Endothelial cell of umbilical vein (primary cell): ENCODE measurements at regions not wholly inside any gene's neighbourhood (a gene's known extent, or its start where the extent isn't known, plus 50 kb on each side); places are given as distances from the start of the nearest gene placed in this dataset.

Experiments used
- CTCF ChIP-seq, 2 donors: IDR thresholded peaks; 1 replicate in 1 of 2; 2 replicates in 1 of 2; pipeline ENCODE4 v1.5.1; 2011; ENCODE audit warnings: low read length in 2 of 2, mild to moderate bottlenecking in 2 of 2, moderate library complexity in 2 of 2, control low read depth in 1 of 2, inconsistent platforms in 1 of 2, low read depth in 1 of 2; ENCODE audit not compliant: insufficient read depth in 1 of 2; ENCODE audit errors: extremely low read depth in 1 of 2
- JUN ChIP-seq: IDR thresholded peaks from 2 replicates; pipeline ENCODE4 v1.6.1; 2011; ENCODE audit warnings: borderline replicate concordance, low read depth; ENCODE audit not compliant: insufficient read length, insufficient read depth
- MAX ChIP-seq: IDR thresholded peaks from 2 replicates; pipeline ENCODE4 v1.6.1; 2011; ENCODE audit not compliant: insufficient read depth, insufficient read length

GRCh38 chr2:35204323-35204722 is 1151.3 kb upstream of the CRIM1 start:
- TF ChIP-seq CTCF (IDR thresholded peaks at IDR 0.05; ENCODE audit: extremely low read depth in 1 of 2, insufficient read depth in 1 of 2, low read depth in 1 of 2, low read length in 2 of 2) (no peak), MAX (no peak), JUN (no peak)
